Liver (tissue), 3 donors: ENCODE measurements at regions not wholly inside any gene's neighbourhood (a gene's known extent, or its start where the extent isn't known, plus 50 kb on each side); places are given as distances from the start of the nearest gene placed in this dataset.

Experiments used
- CTCF ChIP-seq: fragments of 150-350 bp; IDR thresholded peaks from 2 replicates; pipeline ENCODE4 v1.5.1; 2017; ENCODE audit warnings: improper control_type of control experiment, low read depth, low read length; ENCODE audit not compliant: missing input control
- FOXA1 ChIP-seq: IDR thresholded peaks from 2 replicates; pipeline ENCODE4 v1.6.1; 2016; ENCODE audit warnings: antibody characterized with exemption
- GABPA ChIP-seq, 2 donors: IDR thresholded peaks in 1 of 2; conservative IDR thresholded peaks in 1 of 2; 2 replicates each; pipeline ENCODE4 v1.6.1; 2016; ENCODE audit warnings: antibody characterized with exemption in 2 of 2, mild to moderate bottlenecking in 1 of 2, moderate library complexity in 1 of 2
- REST ChIP-seq: IDR thresholded peaks from 2 replicates; pipeline ENCODE4 v1.6.1; 2016; ENCODE audit warnings: antibody characterized with exemption, mild to moderate bottlenecking
- TAF1 ChIP-seq: conservative IDR thresholded peaks from 2 replicates; pipeline ENCODE4 v1.6.1; 2016; ENCODE audit warnings: antibody characterized with exemption, mild to moderate bottlenecking
- donor health status: healthy.
- donor health status: healthy.

- TF ChIP-seq GABPA (IDR thresholded peaks at IDR 0.05 in 1 of 2, conservative IDR thresholded peaks at IDR 0.05 in 1 of 2) (no peak), TAF1 (no peak), CTCF (no peak), FOXA1 (no peak), REST (no peak)
Measured at GRCh38 chr2:104434966-104435365, 418.9 kb upstream of the POU3F3 start.
